SK-N-SH (cell line): ENCODE measurements at regions not wholly inside any gene's neighbourhood (a gene's known extent, or its start where the extent isn't known, plus 50 kb on each side); places are given as distances from the start of the nearest gene placed in this dataset.

Experiments used
- CTCF ChIA-PET: fragments of 300-600, 350-600 bp; formaldehyde crosslinking; extraction: SDS; loops from one replicate; lab custom pipeline; 2021; lab: Yijun Ruan, JAX
- POLR2A ChIA-PET: fragments of 350-600 bp; sonication (Branson Sonifier 250); formaldehyde crosslinking; extraction: SDS; loops from one replicate; lab custom pipeline; 2020; ENCODE audit warnings: antibody characterized with exemption, inconsistent platforms; lab: Yijun Ruan, JAX
- DNase-seq: peaks from one replicate; pipeline ENCODE4 v3.0.0; 2012
- H2AFZ ChIP-seq: fragments of 200-600 bp; sonication (generic); 2 replicates; pipeline ENCODE4 v1.8.1; 2016; ENCODE audit warnings: antibody characterized with exemption, mild to moderate bottlenecking, low read depth
- H3F3A ChIP-seq: fragments of 200-600 bp; sonication (generic); replicated peaks from 2 replicates; pipeline ENCODE3; 2016; ENCODE audit warnings: antibody characterized with exemption, mild to moderate bottlenecking; ENCODE audit not compliant: insufficient read depth
- H3K27ac ChIP-seq, 2 experiments: fragments of 200-500 bp in 1 of 2; fragments of 200-600 bp in 1 of 2; sonication (Bioruptor generic) in 1 of 2; sonication (generic), shearing (Covaris generic) in 1 of 2; 2 replicates each; pipeline versions ENCODE4 v1.5.1 to v1.6.1; 2014 to 2016; ENCODE audit warnings: low read depth in 2 of 2, inconsistent platforms in 1 of 2, low read length in 1 of 2, mild to moderate bottlenecking in 1 of 2, mixed read lengths in 1 of 2
- H3K27me3 ChIP-seq: fragments of 200-600 bp; sonication (generic), shearing (Covaris generic); 2 replicates; pipeline ENCODE4 v1.6.1; 2016; ENCODE audit warnings: mixed run types; ENCODE audit not compliant: insufficient read depth
- H3K36me3 ChIP-seq, 2 experiments: fragments of 200-500 bp in 1 of 2; fragments of 200-600 bp in 1 of 2; sonication (Bioruptor generic) in 1 of 2; sonication (generic) in 1 of 2; replicated peaks in 1 of 2; 2 replicates each; pipeline versions ENCODE3 to v1.5.1; 2014 to 2016; ENCODE audit warnings: low read length in 1 of 2, mild to moderate bottlenecking in 1 of 2; ENCODE audit not compliant: insufficient read depth in 2 of 2, control insufficient read depth in 1 of 2
- H3K4me1 ChIP-seq, 2 experiments: fragments of 200-500 bp in 1 of 2; fragments of 200-600 bp in 1 of 2; sonication (Bioruptor generic) in 1 of 2; sonication (generic), shearing (Covaris generic) in 1 of 2; 2 replicates each; pipeline versions ENCODE4 v1.5.1 to v1.6.1; 2014 to 2016; ENCODE audit warnings: low read depth in 1 of 2, low read length in 1 of 2, mixed run types in 1 of 2; ENCODE audit not compliant: insufficient read depth in 2 of 2, control insufficient read depth in 1 of 2
- H3K4me2 ChIP-seq: fragments of 200-600 bp; sonication (generic), shearing (Covaris generic); 2 replicates; pipeline ENCODE4 v1.6.1; 2017; ENCODE audit warnings: mixed run types
- H3K4me3 ChIP-seq, 2 experiments: fragments of 200-500 bp in 1 of 2; fragments of 200-600 bp in 1 of 2; sonication (Bioruptor generic) in 1 of 2; sonication (generic), shearing (Covaris generic) in 1 of 2; 2 replicates each; pipeline versions ENCODE4 v1.5.1 to v1.8.1; 2014 to 2016; ENCODE audit warnings: low read depth in 2 of 2, inconsistent platforms in 1 of 2, low read length in 1 of 2, mild to moderate bottlenecking in 1 of 2, mixed read lengths in 1 of 2, moderate library complexity in 1 of 2
- H3K79me2 ChIP-seq: fragments of 200-600 bp; sonication (generic); 2 replicates; pipeline ENCODE4 v1.8.1; 2017; ENCODE audit warnings: mild to moderate bottlenecking; ENCODE audit not compliant: insufficient read depth
- H3K9ac ChIP-seq: fragments of 200-600 bp; sonication (generic); 2 replicates; pipeline ENCODE4 v1.6.1; 2017; ENCODE audit warnings: mixed run types
- H3K9me2 ChIP-seq: fragments of 200-600 bp; sonication (generic); 2 replicates; pipeline ENCODE4 v1.6.1; 2017; ENCODE audit warnings: mixed run types
- H3K9me3 ChIP-seq: fragments of 200-600 bp; sonication (generic); 2 replicates; pipeline ENCODE4 v1.6.1; 2017; ENCODE audit warnings: mixed run types, mild to moderate bottlenecking, moderate library complexity
- H4K20me1 ChIP-seq: fragments of 200-600 bp; sonication (generic); 2 replicates; pipeline ENCODE4 v1.6.1; 2017; ENCODE audit warnings: mild to moderate bottlenecking, mixed run types; ENCODE audit not compliant: insufficient read depth
- EZH2phosphoT487 ChIP-seq: fragments of 200-600 bp; sonication (generic); IDR thresholded peaks from 2 replicates; pipeline ENCODE4 v1.6.1; 2017; ENCODE audit warnings: low read depth, mixed run types, mild to moderate bottlenecking, antibody characterized with exemption, moderate library complexity, borderline replicate concordance
- FOXJ3 ChIP-seq: sonication (generic); formaldehyde crosslinking; IDR thresholded peaks from 2 replicates; pipeline ENCODE4 v1.5.1; 2020; ENCODE audit warnings: mild to moderate bottlenecking, missing genetic modification reagents
- GATA2 ChIP-seq: sonication (generic); formaldehyde crosslinking; IDR thresholded peaks from 2 replicates; pipeline ENCODE4 v1.5.0; 2020; ENCODE audit warnings: mild to moderate bottlenecking, missing genetic modification reagents
- NFIC ChIP-seq: IDR thresholded peaks from 2 replicates; pipeline ENCODE4 v1.4.0; 2012; ENCODE audit warnings: borderline replicate concordance
- NRF1 ChIP-seq: IDR thresholded peaks from 2 replicates; pipeline ENCODE4 v1.6.1; 2012; ENCODE audit warnings: low read depth, mild to moderate bottlenecking, low read length
- RCOR1 ChIP-seq: fragments of 150-350 bp; IDR thresholded peaks from 2 replicates; pipeline ENCODE4 v1.6.1; 2017; ENCODE audit warnings: antibody characterized with exemption, low read length
- RXRA ChIP-seq: IDR thresholded peaks from 2 replicates; pipeline ENCODE4 v1.4.0; 2012; ENCODE audit warnings: low read depth, mild to moderate bottlenecking, borderline replicate concordance
- SMC3 ChIP-seq: IDR thresholded peaks from 2 replicates; pipeline ENCODE4 v1.6.1; 2012; ENCODE audit warnings: low read depth, low read length, improper control_type of control experiment
- WGBS: methylation state at CpG from one replicate; pipeline ENCODE4 v1.1.6; 2017; ENCODE audit warnings: low lambda C conversion rate; 5-methylcytosine and 5-hydroxymethylcytosine counted together
- TF ChIP-seq, protein P1 (sequence below): IDR thresholded peaks from 2 replicates; pipeline ENCODE4 v1.6.1; 2012; ENCODE audit warnings: mild to moderate bottlenecking, low read depth, low read length, moderate library complexity
- TF ChIP-seq, protein P2 (sequence below): fragments of 150-350 bp; IDR thresholded peaks from 2 replicates; pipeline ENCODE4 v1.6.1; 2016; ENCODE audit warnings: mild to moderate bottlenecking, low read depth, low read length
- TF ChIP-seq, protein P3 (sequence below): fragments of 200-600 bp; sonication (generic); IDR thresholded peaks from 2 replicates; pipeline ENCODE4 v1.6.1; 2017; ENCODE audit warnings: antibody characterized with exemption, mild to moderate bottlenecking, moderate library complexity
- TF ChIP-seq, protein P4 (sequence below): IDR thresholded peaks from 2 replicates; pipeline ENCODE4; 2012

DNA sequence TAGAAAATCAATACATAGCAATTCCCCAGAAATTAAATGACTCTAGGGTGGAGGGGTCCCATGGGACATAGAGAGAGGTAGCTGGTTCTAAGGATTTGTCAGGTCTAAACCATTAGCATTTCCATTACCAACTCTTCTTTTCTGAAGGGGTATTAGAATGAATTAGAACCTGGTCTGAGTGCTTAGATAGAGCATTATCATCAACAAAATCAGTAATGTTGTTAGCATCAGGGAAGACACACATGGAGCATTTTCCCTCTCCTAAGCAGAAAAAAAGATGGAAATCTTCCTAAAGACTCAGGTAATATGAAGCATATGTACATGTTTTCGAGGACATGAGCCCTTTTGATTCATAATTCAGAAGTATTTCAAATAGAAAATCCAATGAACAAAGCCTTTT, 984.4 kb upstream of the NCAM2 start:
- no peaks in the 10 kb centered on the region for H3F3A ChIP-seq
- H2AFZ ChIP-seq: no peak overlapping the region
- no peak overlapping the region for H3K4me3 ChIP-seq
- TF ChIP-seq SMC3 (no peak), RCOR1 (no peak), FOXJ3 (CRISPR knock-in tag) (no peak), RXRA (no peak), NRF1 (no peak), GATA2 (no peak), NFIC (no peak), EZH2phosphoT487 (no peak)
- TF ChIP-seq, protein P1, sequence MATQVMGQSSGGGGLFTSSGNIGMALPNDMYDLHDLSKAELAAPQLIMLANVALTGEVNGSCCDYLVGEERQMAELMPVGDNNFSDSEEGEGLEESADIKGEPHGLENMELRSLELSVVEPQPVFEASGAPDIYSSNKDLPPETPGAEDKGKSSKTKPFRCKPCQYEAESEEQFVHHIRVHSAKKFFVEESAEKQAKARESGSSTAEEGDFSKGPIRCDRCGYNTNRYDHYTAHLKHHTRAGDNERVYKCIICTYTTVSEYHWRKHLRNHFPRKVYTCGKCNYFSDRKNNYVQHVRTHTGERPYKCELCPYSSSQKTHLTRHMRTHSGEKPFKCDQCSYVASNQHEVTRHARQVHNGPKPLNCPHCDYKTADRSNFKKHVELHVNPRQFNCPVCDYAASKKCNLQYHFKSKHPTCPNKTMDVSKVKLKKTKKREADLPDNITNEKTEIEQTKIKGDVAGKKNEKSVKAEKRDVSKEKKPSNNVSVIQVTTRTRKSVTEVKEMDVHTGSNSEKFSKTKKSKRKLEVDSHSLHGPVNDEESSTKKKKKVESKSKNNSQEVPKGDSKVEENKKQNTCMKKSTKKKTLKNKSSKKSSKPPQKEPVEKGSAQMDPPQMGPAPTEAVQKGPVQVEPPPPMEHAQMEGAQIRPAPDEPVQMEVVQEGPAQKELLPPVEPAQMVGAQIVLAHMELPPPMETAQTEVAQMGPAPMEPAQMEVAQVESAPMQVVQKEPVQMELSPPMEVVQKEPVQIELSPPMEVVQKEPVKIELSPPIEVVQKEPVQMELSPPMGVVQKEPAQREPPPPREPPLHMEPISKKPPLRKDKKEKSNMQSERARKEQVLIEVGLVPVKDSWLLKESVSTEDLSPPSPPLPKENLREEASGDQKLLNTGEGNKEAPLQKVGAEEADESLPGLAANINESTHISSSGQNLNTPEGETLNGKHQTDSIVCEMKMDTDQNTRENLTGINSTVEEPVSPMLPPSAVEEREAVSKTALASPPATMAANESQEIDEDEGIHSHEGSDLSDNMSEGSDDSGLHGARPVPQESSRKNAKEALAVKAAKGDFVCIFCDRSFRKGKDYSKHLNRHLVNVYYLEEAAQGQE: no peak
- TF ChIP-seq, protein P2, sequence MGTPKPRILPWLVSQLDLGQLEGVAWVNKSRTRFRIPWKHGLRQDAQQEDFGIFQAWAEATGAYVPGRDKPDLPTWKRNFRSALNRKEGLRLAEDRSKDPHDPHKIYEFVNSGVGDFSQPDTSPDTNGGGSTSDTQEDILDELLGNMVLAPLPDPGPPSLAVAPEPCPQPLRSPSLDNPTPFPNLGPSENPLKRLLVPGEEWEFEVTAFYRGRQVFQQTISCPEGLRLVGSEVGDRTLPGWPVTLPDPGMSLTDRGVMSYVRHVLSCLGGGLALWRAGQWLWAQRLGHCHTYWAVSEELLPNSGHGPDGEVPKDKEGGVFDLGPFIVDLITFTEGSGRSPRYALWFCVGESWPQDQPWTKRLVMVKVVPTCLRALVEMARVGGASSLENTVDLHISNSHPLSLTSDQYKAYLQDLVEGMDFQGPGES: no peak
- TF ChIP-seq, protein P3, sequence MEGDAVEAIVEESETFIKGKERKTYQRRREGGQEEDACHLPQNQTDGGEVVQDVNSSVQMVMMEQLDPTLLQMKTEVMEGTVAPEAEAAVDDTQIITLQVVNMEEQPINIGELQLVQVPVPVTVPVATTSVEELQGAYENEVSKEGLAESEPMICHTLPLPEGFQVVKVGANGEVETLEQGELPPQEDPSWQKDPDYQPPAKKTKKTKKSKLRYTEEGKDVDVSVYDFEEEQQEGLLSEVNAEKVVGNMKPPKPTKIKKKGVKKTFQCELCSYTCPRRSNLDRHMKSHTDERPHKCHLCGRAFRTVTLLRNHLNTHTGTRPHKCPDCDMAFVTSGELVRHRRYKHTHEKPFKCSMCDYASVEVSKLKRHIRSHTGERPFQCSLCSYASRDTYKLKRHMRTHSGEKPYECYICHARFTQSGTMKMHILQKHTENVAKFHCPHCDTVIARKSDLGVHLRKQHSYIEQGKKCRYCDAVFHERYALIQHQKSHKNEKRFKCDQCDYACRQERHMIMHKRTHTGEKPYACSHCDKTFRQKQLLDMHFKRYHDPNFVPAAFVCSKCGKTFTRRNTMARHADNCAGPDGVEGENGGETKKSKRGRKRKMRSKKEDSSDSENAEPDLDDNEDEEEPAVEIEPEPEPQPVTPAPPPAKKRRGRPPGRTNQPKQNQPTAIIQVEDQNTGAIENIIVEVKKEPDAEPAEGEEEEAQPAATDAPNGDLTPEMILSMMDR: no peak
- TF ChIP-seq, protein P4, sequence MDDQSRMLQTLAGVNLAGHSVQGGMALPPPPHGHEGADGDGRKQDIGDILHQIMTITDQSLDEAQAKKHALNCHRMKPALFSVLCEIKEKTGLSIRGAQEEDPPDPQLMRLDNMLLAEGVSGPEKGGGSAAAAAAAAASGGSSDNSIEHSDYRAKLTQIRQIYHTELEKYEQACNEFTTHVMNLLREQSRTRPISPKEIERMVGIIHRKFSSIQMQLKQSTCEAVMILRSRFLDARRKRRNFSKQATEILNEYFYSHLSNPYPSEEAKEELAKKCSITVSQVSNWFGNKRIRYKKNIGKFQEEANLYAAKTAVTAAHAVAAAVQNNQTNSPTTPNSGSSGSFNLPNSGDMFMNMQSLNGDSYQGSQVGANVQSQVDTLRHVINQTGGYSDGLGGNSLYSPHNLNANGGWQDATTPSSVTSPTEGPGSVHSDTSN: no peak
- H3K4me1 ChIP-seq: no peaks in the 10 kb centered on the region
- 0% methylated on average over 1 of the region's 1 CpG for WGBS
- CTCF ChIA-PET: no interaction called here
- no peaks in the 10 kb centered on the region for H4K20me1 ChIP-seq
- POLR2A ChIA-PET: no interaction called here
- no peak overlapping the region for H3K9ac ChIP-seq
- H3K9me2 ChIP-seq: no peaks in the 10 kb centered on the region
- H3K27me3 ChIP-seq: no peaks in the 10 kb centered on the region
- no peaks in the 10 kb centered on the region for H3K36me3 ChIP-seq
- no peak for DNase-seq
- H3K27ac ChIP-seq: no peak overlapping the region
- no peaks in the 10 kb centered on the region for H3K9me3 ChIP-seq
- H3K4me2 ChIP-seq: no peak overlapping the region
- H3K79me2 ChIP-seq: no peaks in the 10 kb centered on the region
